H54 (cell line): ENCODE measurements at regions not wholly inside any gene's neighbourhood (a gene's known extent, or its start where the extent isn't known, plus 50 kb on each side); places are given as distances from the start of the nearest gene placed in this dataset.

ENCODE experiments used
- DNase-seq: peaks from one replicate; pipeline ENCODE4 v3.0.0; 2011; ENCODE audit warnings: low spot score, mixed read lengths; ENCODE audit not compliant: insufficient read length
- FAIRE-seq: peaks from 3 replicates; lab custom pipeline; 2011; peaks lifted over from hg19 to GRCh38; lab: Jason Lieb, UNC
- POLR2A ChIP-seq: IDR thresholded peaks from 2 replicates; pipeline ENCODE4 v1.6.1; 2011; ENCODE audit warnings: low read depth, mild to moderate bottlenecking, low read length

GRCh38 chr11:121716060-121716459 is 263.3 kb upstream of the SORL1-AS1 start:
- FAIRE-seq (no peak), DNase-seq (no peak)
- TF ChIP-seq POLR2A, result no peak

DNA sequence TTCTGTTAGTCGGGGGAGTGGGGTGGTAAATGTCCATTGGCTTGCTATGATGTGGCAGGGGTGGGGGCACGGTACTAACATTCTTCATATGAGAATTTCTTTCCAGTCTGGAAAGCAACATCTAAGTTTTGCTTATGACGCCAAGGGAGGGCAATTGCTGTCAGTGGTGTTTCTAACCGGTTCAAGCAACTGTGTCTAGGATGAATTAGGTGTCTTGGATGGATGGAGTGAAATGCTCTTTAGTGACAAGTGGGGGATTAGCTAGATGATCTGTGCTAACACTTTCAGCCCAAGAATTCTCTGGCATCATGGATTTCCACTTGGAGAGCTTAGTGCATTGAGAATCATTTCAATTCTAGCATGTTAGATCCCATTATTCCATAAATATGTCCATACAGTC is 262.6 kb upstream of the SORL1-AS1 start:
- DNase-seq, result no peak
- FAIRE-seq, result no peak
- TF ChIP-seq POLR2A, result no peak

GRCh38 chr11:121714351-121714750 is 261.6 kb upstream of the SORL1-AS1 start:
- FAIRE-seq, result no peak
- no peak for TF ChIP-seq POLR2A

GRCh38 chr11:121711939-121712338 is 259.2 kb upstream of the SORL1-AS1 start:
- DNase-seq (no peak), FAIRE-seq (no peak)
- no peak for TF ChIP-seq POLR2A

More at GRCh38 chr11:121714351-121714750, 261.6 kb upstream of the SORL1-AS1 start:
- DNase-seq, result no peak

DNA sequence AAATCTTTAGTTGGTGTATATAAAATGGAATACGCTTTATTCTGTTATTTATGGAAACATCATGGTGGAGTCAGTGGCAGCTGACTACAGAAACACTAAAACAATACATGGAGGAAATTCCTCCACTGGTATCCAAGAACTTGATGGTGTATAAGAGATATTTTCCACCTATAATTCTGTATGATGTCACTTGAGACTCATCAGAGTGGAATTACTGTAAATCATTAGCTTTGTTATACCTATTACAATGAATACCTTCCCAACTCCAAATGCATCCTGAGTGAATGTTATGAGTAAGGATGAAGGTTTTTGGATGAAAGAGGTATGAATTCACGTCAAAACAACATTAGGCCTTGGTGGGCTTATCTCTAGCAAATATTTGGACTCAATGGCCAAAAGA is 258.5 kb upstream of the SORL1-AS1 start:
- no peak for TF ChIP-seq POLR2A
- DNase-seq (no peak), FAIRE-seq (no peak)

DNA sequence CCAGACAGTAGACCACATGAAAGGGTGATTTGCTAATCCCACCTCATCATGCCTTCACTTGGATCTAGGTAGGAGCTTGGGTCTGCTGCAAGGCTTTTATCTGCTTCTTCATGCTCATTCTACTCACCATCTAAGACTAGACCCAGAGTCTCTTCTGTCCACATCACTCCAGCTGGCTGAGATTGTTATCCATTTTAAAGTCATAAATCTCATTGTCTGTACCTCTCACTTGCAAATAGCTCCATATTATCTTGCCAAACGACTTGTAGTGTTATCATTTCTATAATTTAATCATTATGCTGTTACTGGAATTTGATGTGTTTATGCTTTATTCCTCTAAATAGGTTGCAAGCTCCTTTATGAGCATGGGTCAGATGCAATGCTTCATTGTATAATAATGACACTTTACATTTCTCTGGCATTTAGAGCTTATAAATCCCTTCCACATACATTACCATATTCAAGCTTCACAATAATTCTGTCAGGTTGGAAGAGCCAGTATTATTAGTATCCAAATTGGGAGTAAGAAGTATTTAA is 254.2 kb upstream of the SORL1-AS1 start:
- no peak for FAIRE-seq
- TF ChIP-seq POLR2A, result no peak
- no peak for DNase-seq

- TF ChIP-seq POLR2A, result no peak
- DNase-seq (no peak), FAIRE-seq (no peak)
Observed at GRCh38 chr11:121703201-121703600, 250.4 kb upstream of the SORL1-AS1 start.

- no peak for FAIRE-seq
- no peak for DNase-seq
- TF ChIP-seq POLR2A, result no peak
Observed at GRCh38 chr11:121700968-121701367, 248.2 kb upstream of the SORL1-AS1 start.

DNA sequence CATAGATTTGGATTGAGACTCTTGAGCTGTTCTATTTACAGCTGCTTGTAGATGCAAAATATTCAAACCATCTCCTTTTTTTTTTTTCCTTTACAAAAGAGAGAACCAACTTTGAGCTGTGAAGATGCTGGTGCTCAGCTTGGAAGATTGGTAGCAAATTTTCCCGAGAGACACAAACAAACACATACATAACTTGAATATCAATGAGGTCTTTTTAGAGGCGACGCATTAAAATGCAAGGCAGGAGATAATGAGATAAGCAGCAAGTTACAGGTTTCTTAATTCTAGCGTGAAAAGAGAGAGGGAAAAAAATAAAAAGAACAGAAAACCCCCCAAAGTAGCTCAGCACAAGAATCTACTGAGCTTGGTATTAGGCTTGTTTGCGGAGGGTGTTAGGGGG is 247.0 kb upstream of the SORL1-AS1 start:
- DNase-seq (no peak), FAIRE-seq (no peak)
- TF ChIP-seq POLR2A, result no peak

DNA sequence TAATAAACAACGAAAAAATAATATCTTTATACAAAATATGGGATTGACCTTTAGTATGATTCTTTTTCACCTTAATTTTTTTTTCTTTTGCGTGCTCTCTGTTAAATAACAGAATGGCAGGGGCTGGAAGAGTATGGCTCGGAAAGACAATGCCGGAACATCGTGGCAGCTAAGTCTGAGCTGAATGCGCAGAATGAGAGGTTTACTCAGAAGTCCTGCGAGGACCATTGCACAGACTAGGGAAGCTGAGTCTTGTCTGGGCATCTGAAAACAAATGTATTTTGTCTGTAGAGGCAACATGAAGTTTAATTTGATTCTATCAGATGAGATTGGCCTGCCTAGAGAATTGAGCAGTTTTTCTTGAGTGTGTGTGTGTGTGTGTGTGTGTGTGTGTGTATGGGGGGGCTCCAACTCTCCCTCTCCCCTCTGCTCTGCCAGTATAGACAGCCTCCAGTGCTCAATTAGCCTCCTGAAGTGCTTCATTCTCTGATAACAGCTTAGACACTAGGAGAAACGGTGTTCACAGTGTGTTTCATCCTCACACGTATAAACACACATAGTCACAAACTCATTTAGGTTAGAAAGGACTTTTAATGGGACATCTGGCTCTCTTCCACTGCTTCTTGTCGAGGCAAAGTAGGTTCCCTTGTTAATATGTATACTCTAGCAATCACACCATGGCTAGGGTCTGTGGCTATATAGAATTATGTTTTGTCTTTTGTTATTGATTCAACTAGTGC is 244.3 kb upstream of the SORL1-AS1 start:
- FAIRE-seq, result no peak
- no peak for DNase-seq
- no peak for TF ChIP-seq POLR2A

GRCh38 chr11:121696177-121696871 is 243.6 kb upstream of the SORL1-AS1 start:
- FAIRE-seq, result no peak
- TF ChIP-seq POLR2A, result no peak
- no peak for DNase-seq

DNA sequence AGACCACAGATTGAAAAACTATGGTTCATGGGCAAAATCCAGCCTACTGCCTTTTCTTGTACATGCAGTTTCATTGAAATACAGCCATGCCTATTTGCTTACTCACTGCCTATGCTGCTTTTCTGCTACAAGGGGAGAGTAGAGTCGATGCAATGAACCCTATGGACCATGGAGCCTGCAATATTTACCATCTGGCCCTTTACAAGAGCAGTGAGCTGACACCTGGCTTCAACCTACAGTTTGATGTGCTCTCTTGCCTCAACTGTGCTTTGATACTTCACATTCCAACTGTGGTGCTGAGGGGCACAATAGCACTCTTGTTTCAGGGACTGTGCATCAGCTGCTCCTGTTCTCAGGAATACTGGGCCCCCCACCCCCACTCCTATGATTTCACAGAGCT is 239.5 kb upstream of the SORL1-AS1 start:
- no peak for DNase-seq
- no peak for TF ChIP-seq POLR2A
- no peak for FAIRE-seq

GRCh38 chr11:121688860-121689614 is 236.3 kb upstream of the SORL1-AS1 start:
- DNase-seq (peak; percentile 39), FAIRE-seq (peak; percentile 84)
- TF ChIP-seq POLR2A, result no peak

DNA sequence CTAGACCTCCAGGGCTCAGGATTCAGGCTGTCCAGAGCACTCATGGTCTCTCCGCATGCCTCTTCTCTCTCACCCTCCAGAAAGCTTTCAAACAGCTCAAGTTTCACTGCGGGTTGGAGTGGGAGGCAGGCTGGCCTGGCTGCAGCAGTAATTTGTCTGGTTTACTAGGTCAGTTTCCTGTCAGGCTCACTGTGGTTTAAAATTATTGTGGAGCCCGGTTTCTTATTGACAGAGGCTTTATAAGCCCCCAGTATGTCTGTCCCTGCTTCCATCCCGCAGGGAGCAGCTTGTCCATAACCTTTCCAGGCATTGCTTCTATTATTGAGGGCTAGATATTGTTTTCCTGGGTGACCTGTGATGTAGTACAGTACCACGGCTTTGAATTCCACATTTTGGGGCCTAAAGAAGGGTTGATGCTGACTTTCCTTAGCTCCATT is 235.3 kb upstream of the SORL1-AS1 start:
- TF ChIP-seq POLR2A, result no peak
- FAIRE-seq (peak; percentile 87), DNase-seq (no peak)
